Left lung (tissue), 4 donors: ENCODE measurements at regions not wholly inside any gene's neighbourhood (a gene's known extent, or its start where the extent isn't known, plus 50 kb on each side); places are given as distances from the start of the nearest gene placed in this dataset.

Source experiments
- ATAC-seq: fragments of 200-7000 bp; cut with Tn5 transposase; one replicate; pipeline ENCODE4 v1.9.1; 2020; ENCODE audit warnings: moderate library complexity
- DNase-seq, 4 donors: peaks; one replicate each; pipeline ENCODE4 v3.0.0-alpha.2; 2013 to 2020
- H3K27ac ChIP-seq, 2 donors: fragments of 200-600 bp; sonication (generic) in 1 of 2; one replicate each; pipeline versions ENCODE4 v1.5.0 to v1.8.0; 2020 to 2021
- H3K27me3 ChIP-seq, 2 donors: fragments of 200-600 bp; sonication (generic) in 1 of 2; one replicate each; pipeline versions ENCODE4 v1.5.0 to v1.8.0; 2020 to 2021
- H3K36me3 ChIP-seq, 2 donors: fragments of 200-600 bp; sonication (generic) in 1 of 2; one replicate each; pipeline versions ENCODE4 v1.5.0 to v1.8.0; 2020 to 2021
- H3K4me1 ChIP-seq, 2 donors: fragments of 200-600 bp; one replicate each; pipeline ENCODE4 v1.8.0; 2021
- H3K4me3 ChIP-seq, 2 donors: fragments of 200-600 bp; sonication (generic) in 1 of 2; one replicate each; pipeline versions ENCODE4 v1.5.0 to v1.8.0; 2020 to 2021; ENCODE audit warnings: mild to moderate bottlenecking in 1 of 2
- H3K9me3 ChIP-seq, 2 donors: fragments of 200-600 bp; sonication (generic) in 1 of 2; one replicate each; pipeline versions ENCODE4 v1.5.0 to v1.8.0; 2020 to 2021
- CTCF ChIP-seq, 2 donors: fragments of 200-600 bp; sonication (generic) in 1 of 2; IDR thresholded peaks; one replicate each; pipeline versions ENCODE4 v1.5.0 to v1.8.0; 2021; ENCODE audit warnings: antibody characterized with exemption in 2 of 2
- intact Hi-C, 2 donors: fragments of 100-400 bp; cut with DNase I; formaldehyde crosslinking; loops; one replicate each; pipeline versions ENCODE4 v1.11.2 to v1.14.2; 2022
- donor health status: DM: no; HTN: yes; CAD: no.
- donor health status: DM: no; HTN: no; CAD: no.

GRCh38 chr18:64294967-64295366, 146.1 kb upstream of the LINC00305 start:
- Histone ChIP-seq H3K27me3 (no peaks in the 10 kb centered on the region), H3K27ac (no peak overlapping the region), H3K36me3 (no peaks in the 10 kb centered on the region), H3K9me3 (no peaks in the 10 kb centered on the region), H3K4me3 (no peak overlapping the region), H3K4me1 (no peaks in the 10 kb centered on the region)
- no peak for TF ChIP-seq CTCF (IDR thresholded peaks at IDR 0.05)
- intact Hi-C loops = no loop called here
- DNase-seq (no peak), ATAC-seq (no peak)

GRCh38 chr18:64288432-64288831, 139.5 kb upstream of the LINC00305 start:
- DNase-seq (no peak), ATAC-seq (no peak)
- Histone ChIP-seq H3K9me3 (no peaks in the 10 kb centered on the region), H3K27me3 (no peaks in the 10 kb centered on the region), H3K4me3 (no peak overlapping the region), H3K4me1 (no peaks in the 10 kb centered on the region), H3K27ac (no peak overlapping the region), H3K36me3 (no peaks in the 10 kb centered on the region)
- no peak for TF ChIP-seq CTCF (IDR thresholded peaks at IDR 0.05)
- intact Hi-C loops = loop anchor here in 1 of 2 donors (5.0 kb wide), 1 partner anchor 39 kb away; no protein-coding TSS in a partner anchor

GRCh38 chr18:64287926-64288325, 139.0 kb upstream of the LINC00305 start:
- DNase-seq (no peak), ATAC-seq (no peak)
- no peak for TF ChIP-seq CTCF (IDR thresholded peaks at IDR 0.05)
- H3K27ac ChIP-seq = no peak overlapping the region
- H3K27me3 ChIP-seq = no peaks in the 10 kb centered on the region
- no peaks in the 10 kb centered on the region for H3K36me3 ChIP-seq
- no peak overlapping the region for H3K4me3 ChIP-seq
- H3K4me1 ChIP-seq = no peaks in the 10 kb centered on the region
- intact Hi-C loops = loop anchor here in 1 of 2 donors (5.0 kb wide), 1 partner anchor 39 kb away; no protein-coding TSS in a partner anchor
- H3K9me3 ChIP-seq = no peaks in the 10 kb centered on the region

GRCh38 chr18:64283059-64283458, 134.2 kb upstream of the LINC00305 start:
- ATAC-seq = no peak
- H3K9me3 ChIP-seq = peaks cover 0 to 17% of the 10 kb centered on the region in 2 donors
- no peaks in the 10 kb centered on the region for H3K36me3 ChIP-seq
- H3K27ac ChIP-seq = no peak overlapping the region
- no peak overlapping the region for H3K4me3 ChIP-seq
- no peaks in the 10 kb centered on the region for H3K27me3 ChIP-seq
- no peaks in the 10 kb centered on the region for H3K4me1 ChIP-seq
- TF ChIP-seq CTCF (IDR thresholded peaks at IDR 0.05) = no peak
- no peak for DNase-seq
- intact Hi-C loops = no loop called here

GRCh38 chr18:64278026-64278425, 129.1 kb upstream of the LINC00305 start:
- no peak for DNase-seq
- intact Hi-C loops = no loop called here
- Histone ChIP-seq H3K9me3 (peaks cover 0 to 17% of the 10 kb centered on the region in 2 donors), H3K27me3 (no peaks in the 10 kb centered on the region), H3K36me3 (no peaks in the 10 kb centered on the region), H3K27ac (no peak overlapping the region), H3K4me1 (peaks cover 0 to 9% of the 10 kb centered on the region in 2 donors), H3K4me3 (no peak overlapping the region)
- no peak for ATAC-seq
- TF ChIP-seq CTCF (IDR thresholded peaks at IDR 0.05) = no peak
